ENCODE measurements at regions not wholly inside any gene's neighbourhood (a gene's known extent, or its start where the extent isn't known, plus 50 kb on each side); places are given as distances from the start of the nearest gene placed in this dataset.

GRCh38 chr2:41907771-41908207 lies 140.0 kb upstream of the PKDCC start:
- DNase-seq (ENCODE audit: low read depth in 2 of 2) = no peak

- DNase-seq (ENCODE audit: low read depth in 2 of 2) = no peak
These were observed 139.5 kb upstream of the PKDCC start for GRCh38 chr2:41908349-41908748.

- DNase-seq (ENCODE audit: low read depth in 2 of 2) = no peak
These were observed 138.2 kb upstream of the PKDCC start for GRCh38 chr2:41909584-41909983.

GRCh38 chr2:41910126-41910525 lies 137.7 kb upstream of the PKDCC start:
- DNase-seq (ENCODE audit: low read depth in 2 of 2) = no peak

GRCh38 chr2:41911033-41911432 lies 136.8 kb upstream of the PKDCC start:
- DNase-seq (ENCODE audit: low read depth in 2 of 2) = no peak

- DNase-seq (ENCODE audit: low read depth in 2 of 2) = no peak
These were observed 135.5 kb upstream of the PKDCC start for GRCh38 chr2:41912337-41912736.

- no peak for DNase-seq (ENCODE audit: low read depth in 2 of 2)
These were observed 135.0 kb upstream of the PKDCC start for GRCh38 chr2:41912776-41913175.

- no peak for DNase-seq (ENCODE audit: low read depth in 2 of 2)
These were observed 134.5 kb upstream of the PKDCC start for GRCh38 chr2:41913311-41913710.

GRCh38 chr2:41913921-41914609 lies 133.8 kb upstream of the PKDCC start:
- no peak for DNase-seq (ENCODE audit: low read depth in 2 of 2)

- no peak for DNase-seq (ENCODE audit: low read depth in 2 of 2)
These were observed 132.9 kb upstream of the PKDCC start for GRCh38 chr2:41914936-41915335.

- DNase-seq (ENCODE audit: low read depth in 2 of 2) = no peak
These were observed 131.6 kb upstream of the PKDCC start for GRCh38 chr2:41916177-41916576.

- DNase-seq (ENCODE audit: low read depth in 2 of 2) = no peak
These were observed 130.2 kb upstream of the PKDCC start for GRCh38 chr2:41917587-41917986.

GRCh38 chr2:41919135-41919534 lies 128.7 kb upstream of the PKDCC start:
- no peak for DNase-seq (ENCODE audit: low read depth in 2 of 2)

- DNase-seq (ENCODE audit: low read depth in 2 of 2) = no peak
These were observed 127.6 kb upstream of the PKDCC start for GRCh38 chr2:41920181-41920580.

- DNase-seq (ENCODE audit: low read depth in 2 of 2) = no peak
These were observed 127.0 kb upstream of the PKDCC start for GRCh38 chr2:41920812-41921211.

GRCh38 chr2:41922177-41922576 lies 125.6 kb upstream of the PKDCC start:
- no peak for DNase-seq (ENCODE audit: low read depth in 2 of 2)

GRCh38 chr2:41923156-41923786 lies 124.5 kb upstream of the PKDCC start:
- no peak for DNase-seq (ENCODE audit: low read depth in 2 of 2)

GRCh38 chr2:41924024-41924423 lies 123.8 kb upstream of the PKDCC start:
- DNase-seq (ENCODE audit: low read depth in 2 of 2) = no peak

- DNase-seq (ENCODE audit: low read depth in 2 of 2) = no peak
These were observed 123.0 kb upstream of the PKDCC start for GRCh38 chr2:41924709-41925408.

- no peak for DNase-seq (ENCODE audit: low read depth in 2 of 2)
These were observed 122.1 kb upstream of the PKDCC start for GRCh38 chr2:41925712-41926111.

GRCh38 chr2:41926614-41927580 lies 120.9 kb upstream of the PKDCC start:
- DNase-seq (ENCODE audit: low read depth in 2 of 2) = no peak
